HG02884 (cell line): ENCODE measurements at regions not wholly inside any gene's neighbourhood (a gene's known extent, or its start where the extent isn't known, plus 50 kb on each side); places are given as distances from the start of the nearest gene placed in this dataset.

Source experiments
- ATAC-seq: cut with Tn5 transposase; IDR thresholded peaks from one replicate; pipeline ENCODE4 v1.9.1; 2021; ENCODE audit warnings: mild to moderate bottlenecking, moderate library complexity; ENCODE audit not compliant: unreplicated experiment

DNA sequence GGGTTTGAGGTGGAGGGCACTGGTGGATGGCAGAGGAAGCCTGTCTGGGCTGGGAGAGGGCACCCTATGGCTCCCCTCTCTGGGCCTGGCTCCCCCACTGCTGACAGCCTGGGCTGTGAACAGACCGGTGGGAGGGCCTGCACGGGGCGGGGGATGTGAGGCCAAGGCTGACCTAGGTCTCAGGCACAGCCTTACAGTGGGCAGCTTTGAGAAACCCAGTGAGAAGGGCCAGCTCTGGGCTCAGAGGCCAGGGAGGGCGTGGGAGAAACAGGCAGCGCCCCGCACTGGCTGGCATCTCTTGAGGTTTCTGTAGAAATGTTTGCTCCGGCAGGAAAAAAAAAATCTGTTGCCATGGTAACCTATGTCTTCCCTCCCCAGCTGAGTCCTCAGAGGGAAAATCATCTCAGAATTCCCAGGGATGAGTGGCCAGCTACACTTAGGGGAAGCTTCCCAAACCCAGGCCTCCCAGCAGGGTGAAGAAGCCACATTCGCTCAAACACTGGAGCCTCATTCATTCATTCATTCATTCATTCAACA, 71.7 kb upstream of the TAF1B start:
- ATAC-seq = no peak

DNA sequence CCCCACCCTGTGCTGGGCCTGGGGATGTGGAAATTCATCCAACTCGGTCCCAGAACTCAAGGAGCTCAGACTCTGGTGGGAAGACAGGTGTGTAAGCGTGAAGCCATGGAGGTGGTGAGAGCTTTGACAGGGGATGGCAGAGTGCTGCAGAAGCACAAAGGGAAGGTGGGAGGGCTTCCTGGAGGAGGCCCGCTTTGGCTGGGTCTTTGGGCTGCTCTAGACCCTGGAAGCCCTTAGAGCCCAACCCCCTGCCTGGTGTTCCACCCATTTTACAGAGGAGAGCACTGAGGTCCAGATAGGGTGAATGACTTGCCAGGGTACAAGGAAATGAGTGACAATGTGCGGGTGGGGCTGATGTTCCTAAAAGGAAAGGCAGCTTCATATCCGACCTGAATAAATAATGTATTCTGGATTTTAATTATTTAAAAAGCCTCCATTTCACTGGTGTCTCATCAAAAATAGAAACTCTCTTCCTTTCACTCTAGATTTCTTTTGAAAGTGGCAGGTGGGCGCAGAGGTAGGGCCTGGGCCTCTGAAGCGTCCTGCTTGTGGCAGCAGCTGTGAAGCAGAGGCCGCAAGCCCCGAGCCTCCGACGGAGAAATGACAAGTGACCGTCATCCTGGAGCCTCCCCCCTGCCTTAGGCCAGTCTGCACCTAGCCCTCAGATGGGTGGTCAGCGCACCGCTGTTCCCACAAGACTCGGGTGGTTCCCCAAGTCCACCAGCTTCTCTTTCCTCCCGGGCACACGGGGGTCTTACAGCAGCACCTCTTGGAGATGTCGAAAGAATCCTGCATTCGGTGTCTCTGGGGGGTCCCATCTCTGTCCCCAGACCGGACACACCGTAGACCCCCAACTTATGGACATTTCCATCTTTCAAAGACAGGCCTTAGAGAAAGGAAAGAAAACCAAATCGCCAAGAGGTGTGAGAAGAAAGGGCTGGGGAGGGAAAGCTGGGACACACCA, 71.0 kb upstream of the TAF1B start:
- no peak for ATAC-seq

DNA sequence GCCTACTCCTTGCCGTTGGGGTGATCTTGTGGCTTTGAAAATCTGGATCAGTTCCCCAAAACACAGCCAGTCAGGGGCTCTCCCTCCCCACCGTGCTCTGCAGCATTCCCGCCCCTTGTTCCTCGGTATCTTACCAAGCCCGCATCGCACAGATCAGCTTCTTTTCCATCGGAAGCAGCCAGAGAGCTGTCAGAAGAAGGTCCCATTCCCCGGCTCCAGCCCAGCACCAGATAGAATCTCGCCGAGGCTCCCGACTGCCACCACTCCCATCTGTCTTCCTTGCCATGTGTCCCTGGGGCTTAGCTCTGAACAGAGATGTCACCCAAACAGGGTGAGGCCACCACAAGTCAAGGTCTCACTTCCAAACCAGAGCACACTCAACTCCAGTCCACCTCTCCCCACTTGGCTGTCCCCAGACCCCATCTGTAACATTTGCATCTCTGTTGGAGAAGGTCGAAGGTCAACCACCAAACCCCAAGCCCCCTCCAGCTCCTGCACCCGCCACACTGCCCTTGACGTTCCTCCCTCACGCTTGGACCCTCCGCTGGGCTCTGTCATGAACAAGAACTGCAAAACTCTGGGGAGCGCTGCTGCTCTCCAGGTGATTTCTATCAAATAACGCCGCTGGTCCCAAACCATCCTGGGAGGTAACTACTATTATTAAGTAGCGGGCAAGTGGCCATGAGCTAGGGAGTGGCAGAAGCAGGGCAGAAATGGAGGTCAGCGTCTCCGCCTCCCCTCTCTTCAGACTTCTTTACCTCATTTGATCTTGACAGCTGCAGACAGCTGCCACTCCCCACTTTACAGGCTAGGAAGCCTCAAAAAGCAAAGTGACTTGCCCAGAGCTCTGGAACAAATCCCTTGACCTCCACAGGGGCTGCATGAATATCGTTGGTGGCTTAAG, 70.0 kb upstream of the TAF1B start:
- ATAC-seq = no peak

DNA sequence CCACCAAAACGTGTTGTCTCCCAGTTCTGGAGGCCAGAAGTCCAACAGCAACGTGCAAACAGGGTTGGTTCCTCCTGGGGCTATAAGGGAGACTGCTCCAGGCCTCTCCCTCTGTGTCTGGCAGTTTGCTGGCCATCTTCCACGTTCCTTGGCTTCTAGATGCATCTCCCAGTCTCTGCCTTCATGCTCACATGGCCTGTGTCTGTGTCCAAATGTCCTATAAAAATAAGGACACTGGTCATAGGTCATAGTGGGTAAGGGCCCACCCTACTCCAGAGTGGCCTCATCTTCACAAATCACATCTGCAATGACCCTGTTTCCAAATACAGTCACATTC, 69.4 kb upstream of the TAF1B start:
- ATAC-seq = no peak

DNA sequence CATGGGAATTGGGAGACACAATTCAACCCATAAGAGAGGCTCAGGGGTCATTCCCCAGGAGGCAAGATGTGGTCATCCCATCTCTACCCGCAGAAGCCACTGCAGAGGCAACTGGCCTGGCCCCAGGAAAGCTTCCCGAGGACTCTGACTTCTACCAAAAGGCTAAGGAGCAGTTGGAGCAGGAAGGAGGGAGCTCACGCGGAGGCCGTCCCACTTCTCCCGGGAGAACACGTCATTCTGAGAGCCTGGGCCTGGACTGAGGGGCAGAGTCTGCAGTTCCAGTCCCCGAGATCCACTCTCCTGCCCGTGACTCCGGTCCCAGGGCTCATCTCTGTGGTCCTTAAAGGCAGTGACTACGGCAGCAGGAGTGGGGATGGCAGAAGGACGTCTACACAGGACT, 69.0 kb upstream of the TAF1B start:
- ATAC-seq = no peak

DNA sequence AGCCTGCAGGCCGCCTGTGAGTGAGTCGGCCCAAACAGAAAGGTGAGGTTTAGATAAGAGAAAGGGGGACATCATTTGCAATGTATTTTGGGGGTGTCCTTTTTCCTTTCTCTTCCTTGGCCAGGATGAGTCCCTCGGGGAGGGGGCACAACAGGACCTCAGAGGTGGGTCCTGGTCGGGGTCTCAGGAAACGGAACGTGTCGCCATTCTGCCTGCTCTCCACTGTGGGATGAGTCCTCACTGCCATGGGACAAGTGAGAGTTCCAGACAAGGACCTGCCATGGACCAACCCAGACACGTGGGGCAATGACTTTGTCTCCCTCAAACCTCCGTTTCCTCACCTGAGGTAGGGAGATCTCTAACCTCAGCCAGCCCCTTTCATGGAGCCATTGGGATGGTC, 67.9 kb upstream of the TAF1B start:
- no peak for ATAC-seq

DNA sequence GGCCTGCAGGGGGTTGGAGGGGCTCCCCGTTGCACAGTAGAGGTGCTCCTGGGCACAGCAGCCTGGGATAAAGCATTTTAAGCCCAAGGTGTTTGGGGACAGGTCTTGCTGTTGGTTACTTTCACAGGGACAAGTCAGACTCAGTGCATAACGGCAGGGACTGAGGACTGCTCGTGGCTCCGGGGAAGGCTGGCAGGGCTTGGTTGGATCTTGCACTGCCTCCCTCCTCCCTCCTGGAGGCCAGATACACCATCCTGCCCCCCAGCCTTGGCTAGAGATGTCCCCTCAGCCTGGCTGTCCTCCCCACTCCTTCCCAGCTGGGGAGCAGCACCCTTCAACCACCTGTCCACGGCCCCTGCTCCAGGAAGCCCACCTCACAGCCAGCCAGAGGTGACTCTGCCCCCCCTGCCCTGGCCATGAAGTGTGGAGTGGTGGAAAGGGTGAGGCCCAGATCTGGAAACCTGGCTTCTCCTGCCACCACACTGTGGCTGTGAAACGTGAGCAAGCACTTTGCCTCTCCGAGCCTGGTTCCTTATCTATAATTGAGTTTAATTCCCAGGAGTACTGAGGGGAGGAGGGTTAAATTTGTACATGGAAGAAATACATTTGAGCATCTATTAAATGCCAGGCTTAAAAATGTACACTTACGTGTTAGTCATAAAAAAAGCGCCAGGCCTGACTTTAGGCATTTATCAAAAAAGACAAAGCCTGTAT, 67.1 kb upstream of the TAF1B start:
- ATAC-seq = no peak

DNA sequence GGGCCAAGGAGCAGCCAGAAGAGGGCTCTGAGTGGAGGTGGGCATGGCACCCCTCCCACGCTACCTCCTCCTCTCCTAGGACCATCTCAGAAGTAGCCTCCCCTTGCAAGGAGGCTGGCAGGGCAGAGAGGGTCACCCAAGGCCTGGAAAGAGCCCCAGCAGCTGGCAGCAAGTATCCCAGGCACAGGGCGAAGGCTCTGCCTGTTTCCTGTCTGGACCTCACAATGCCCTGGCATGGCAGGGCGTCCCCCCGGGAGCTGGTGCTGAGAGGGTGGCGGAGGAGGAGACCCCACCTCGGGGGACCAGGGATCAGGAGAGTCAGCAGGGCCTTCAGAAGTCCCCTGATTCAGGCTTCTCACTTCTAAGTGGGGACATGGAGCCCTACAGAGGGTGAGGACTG, 66.2 kb upstream of the TAF1B start:
- ATAC-seq = no peak

DNA sequence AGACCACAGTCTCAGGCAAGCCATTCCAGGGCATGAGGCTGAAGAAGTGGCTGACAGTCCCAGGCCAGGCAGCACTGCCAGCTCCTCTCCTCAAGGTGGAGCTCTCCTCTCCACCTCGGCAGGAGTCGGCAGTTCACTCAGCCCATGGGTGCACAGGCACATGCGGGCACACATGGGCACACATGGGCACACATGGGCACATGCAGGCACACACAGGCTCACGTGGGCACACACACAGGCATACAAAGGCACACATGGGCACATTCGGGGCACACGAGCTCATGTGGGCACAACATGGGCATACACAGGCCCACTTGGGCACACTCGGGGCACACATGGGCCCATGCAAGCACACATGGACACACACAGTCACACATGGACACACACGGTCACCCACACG, 65.3 kb upstream of the TAF1B start:
- ATAC-seq = no peak

DNA sequence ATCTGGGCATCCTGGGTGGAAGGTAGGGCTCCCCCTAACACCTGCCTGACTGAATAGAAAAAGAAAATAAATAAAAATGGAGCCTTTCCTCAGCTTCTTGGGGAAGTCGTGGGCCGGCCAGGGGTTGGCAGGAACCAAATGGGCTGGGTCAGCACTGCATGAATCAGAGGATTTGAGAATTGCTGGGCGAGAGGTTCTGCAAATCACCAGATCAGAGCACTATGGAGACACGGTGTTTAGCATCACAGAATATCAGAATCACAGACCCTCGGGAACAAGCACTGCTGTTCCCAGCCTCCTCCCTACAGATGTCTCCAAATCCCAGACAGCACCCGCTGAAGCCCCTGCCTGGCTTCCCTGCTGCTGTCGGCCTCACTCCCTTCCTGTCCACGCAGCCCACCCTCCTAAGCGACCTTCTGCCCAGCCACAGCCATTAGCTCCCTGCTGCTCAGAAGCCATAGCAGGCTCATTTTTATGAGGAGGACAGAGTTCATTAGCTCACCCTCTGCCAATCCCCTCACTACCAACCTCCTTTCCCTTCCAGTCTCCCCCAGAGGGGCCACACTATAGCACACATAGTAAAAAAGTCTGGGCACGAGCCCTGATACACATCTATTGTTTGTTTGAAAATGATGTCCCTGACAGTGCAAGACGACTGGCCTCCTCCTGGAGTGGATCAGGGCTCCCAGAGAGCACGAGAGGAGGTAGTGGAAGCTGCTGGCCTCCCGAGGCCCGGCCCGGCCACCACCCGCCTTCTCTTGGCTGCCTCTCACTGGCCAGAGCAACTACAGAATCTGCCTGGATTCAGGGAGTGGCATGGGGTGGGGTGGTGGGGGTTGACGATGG, 64.6 kb upstream of the TAF1B start:
- no peak for ATAC-seq

DNA sequence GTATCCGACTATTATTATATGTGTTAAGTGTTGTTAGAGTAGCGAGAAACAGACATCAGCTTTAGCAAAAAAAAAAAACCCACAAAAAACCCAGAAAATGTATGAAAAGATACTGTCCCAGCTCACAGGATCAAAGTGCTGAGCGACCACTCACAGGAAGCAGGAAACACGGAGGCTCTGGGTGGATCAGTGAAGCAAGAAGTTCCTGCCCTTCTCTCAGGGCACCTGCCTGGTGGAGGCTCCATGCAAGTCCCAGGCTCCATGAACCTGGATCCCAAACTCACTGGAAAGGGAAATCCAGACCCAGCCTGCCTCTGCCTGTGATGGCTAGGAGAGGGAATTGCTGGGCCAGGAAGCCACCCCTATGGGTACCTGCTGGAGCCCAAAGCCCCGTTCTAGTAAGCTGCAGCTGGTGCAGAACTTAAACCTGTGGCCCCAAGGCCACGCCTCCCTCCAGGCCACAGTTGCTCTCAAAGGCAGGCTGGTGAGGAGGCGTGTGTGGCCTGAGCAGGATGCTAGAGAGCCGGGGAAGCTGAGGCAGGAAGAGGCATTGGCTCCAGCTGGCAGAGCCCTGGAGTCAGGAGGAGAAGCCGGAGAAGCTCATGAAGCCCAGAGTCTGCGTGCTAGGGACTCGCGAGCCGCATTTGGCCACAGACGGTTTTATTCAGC, 63.5 kb upstream of the TAF1B start:
- ATAC-seq = no peak

DNA sequence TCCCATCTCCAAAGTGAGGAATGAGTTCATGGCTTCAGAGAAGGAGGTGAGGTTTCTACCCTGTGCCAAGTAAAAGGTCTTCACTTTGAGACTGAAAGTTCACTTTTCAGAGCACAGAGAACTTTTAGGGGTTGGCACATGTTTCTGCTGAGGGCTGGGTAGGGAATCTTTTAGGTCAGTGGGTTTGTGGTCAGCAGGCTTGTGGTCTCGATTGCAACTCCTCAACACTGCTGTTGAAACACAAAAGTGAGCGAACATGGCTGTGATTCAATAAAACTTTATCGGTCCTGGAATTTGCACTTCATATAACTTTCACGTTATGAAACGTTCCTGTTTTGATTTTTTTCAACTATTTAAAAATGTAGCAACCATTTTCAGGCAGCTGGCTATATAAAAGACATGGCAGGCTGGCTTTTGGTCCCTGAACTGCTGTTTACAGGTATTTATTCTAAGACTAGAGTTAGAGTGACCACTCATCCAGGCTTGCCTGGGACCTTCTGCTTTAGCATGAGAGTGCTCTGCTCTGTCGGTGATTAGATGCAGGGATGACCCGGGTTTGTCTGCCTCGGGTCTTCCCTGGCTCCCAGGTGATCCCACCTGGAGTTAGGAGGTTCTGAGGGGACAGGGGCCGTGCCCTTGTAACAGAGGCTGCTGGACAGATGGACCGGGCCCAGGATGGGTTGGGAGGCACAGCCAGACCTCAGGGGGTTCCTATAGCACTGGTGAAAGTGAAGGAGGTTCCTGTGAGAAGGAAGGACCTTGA, 62.7 kb upstream of the TAF1B start:
- no peak for ATAC-seq

DNA sequence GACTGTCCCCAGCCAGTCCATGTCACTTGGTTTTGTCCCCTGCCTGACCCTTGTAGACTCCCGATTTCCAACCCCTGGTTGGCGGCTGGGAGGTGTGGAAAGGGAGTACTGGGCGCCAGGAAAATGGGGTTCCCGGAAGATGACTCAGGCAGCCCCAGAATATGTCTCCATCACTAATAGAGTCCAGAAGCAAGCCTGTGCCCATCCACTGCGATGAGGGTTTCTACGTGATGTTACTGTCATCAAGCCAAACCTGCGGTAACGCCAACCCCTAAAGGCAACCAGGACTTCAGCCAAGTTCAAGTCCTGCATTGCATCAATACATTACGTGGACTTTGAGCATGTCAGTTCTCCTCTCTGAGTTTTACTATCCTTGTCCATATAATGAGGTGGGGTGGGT, 62.0 kb upstream of the TAF1B start:
- no peak for ATAC-seq

DNA sequence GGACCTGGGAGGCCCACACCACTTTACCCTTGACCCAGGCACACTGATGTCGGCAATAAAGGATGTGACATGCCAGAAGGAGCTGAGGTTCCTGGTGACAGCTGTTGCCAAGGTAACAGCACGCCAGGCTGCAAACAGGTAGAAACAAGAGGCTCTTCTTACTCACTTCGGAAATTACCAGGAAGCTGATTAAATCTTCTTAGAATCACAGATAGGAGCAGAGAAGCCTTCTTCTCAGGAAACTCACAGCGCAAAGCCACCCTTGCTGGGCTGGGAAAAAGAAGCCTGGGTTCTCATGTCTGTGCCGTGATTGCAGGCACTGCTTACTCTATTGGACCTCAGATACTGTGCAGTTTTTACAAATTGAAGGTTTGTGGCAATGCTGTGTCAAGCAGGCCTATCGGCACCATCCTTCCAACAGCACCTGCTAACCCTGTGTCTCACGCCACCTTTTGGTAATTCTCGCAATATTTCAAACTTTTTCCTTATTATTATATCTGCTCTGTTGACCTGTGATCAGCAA, 61.0 kb upstream of the TAF1B start:
- no peak for ATAC-seq

DNA sequence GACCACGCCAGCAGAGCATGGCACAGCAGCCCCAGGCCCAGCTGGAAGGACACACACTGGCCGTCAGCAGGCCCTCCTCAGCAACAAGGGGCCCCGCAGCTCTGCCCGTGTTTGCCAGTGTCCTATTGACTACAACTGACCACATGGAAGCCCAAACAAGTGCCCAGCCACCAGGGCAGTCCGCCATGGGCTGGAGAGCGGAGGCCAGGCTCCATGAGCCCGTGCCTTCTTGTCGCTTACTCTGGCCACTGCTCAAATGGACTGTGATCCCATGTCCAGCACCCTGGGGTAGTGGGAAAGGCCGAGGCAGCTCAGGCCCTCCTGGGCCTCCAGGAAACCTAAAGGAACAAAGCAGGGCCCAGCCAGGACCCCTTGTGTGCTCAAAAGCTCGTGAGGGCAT, 53.9 kb upstream of the TAF1B start:
- ATAC-seq = no peak

DNA sequence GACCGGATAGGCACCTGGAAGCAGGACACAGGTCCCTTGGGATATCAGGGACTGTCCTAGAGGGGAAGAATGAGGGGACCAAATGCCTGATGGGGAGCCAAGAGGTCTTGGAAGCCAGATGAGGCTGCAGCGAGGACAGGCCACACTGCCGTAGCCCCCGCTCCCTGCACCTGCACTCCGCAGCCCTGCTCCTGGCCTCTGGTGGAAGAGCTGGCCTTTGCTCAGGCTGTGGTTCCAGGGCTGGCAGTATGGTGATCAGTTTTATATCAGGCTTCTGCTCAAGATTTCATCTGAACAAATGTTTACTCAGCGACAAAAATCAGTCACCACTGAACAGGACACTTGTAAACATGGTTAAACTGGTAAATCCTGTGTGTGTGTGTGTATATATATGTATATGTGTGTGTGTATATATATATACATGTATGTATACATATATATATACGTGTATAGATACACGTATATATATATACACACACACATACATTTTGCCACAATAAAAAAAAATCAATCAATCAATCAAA, 52.5 kb upstream of the TAF1B start:
- ATAC-seq = no peak

DNA sequence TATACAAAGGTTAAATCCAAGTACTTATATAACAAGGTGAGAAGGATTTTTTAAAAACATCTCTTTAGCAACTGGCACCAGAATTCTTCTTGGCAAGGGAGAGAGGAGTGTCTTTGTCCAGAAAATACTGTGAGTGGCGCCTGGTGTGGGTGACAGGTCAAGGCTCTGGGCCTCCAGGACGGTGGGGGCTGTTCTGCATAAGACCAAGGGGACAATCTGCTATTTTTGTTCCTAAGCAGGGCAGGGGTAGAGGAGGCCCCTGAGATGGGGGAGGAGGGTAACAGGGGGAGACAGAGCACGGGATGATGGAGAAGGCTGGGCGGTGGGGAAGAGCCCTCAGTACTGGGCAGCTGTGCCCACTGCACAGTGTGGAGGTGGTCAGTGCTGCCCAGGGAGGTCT, 51.6 kb upstream of the TAF1B start:
- no peak for ATAC-seq

DNA sequence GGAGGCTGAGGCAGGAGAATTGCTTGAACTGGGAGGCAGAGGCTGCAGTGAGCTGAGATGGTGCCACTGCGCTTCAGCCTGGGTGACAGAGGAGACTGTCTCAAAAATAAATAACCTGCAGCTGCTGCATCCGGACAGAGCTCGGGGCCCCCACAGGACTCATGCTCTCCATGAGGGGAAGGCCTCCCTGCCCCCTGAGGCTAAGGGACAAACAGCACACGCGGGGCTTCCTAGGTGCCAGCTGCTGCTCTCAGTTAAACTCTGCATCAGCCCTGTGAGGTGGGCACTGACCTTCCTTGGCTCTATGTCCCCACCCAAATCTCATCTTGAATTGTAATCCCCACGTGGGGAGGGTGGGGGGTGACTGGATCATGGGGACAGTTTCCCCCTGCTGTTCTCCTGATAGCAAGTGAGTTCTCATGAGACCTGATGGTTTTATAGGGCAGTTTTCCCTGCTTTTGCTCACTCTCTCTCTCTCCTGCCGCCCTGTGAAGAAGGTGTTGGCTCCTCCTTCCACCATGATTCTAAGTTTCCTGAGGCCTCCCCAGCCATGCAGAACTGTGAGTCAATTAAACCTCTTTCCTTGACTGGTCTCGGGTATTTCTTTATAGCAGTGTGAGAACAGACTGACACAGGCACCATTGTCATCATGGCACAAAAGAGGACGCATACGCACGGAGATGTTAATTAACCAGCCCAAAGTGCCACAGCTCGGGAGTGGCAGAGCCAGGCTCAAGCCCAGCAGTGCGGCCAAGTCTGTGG, 49.9 kb upstream of the TAF1B start:
- ATAC-seq = no peak
